ENCODE measurements at regions not wholly inside any gene's neighbourhood (a gene's known extent, or its start where the extent isn't known, plus 50 kb on each side); places are given as distances from the start of the nearest gene placed in this dataset.

DNA sequence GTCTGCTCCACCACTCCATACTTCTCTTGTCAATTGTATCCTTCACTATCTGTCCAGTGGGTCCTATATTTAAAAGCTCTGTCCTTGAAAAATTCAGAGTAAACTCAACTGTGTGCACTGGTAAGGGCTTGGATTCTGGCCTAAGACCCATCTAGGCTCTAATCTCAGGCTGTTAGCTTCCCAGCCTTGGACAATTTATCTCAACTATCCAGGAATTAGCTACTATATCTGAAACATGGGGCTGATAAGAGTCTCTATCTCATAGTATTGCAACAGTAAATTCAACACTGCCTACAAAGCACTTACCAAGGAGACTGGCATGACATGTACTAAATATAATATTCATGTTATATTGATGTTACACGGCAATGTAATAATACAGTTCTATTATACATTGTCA is 303.4 kb downstream of the XPNPEP1 start:
- no peaks in the 10 kb centered on the region for H3K79me2 ChIP-seq (ENCODE audit: low read length)
- intact Hi-C loops (cut with micrococcal nuclease), result no loop called here

GRCh38 chr10:109618748-109619147 is 304.6 kb downstream of the XPNPEP1 start:
- no peaks in the 10 kb centered on the region for H4K20me1 ChIP-seq (ENCODE audit: low read length)
- BruUV-seq (replicated peaks), result no TSS peak
- H3K27me3 ChIP-seq (ENCODE audit: low read length), result no peaks in the 10 kb centered on the region
- no peaks in the 10 kb centered on the region for H3F3A ChIP-seq (ENCODE audit: low read length, unreplicated experiment)
- no peak overlapping the region for H3K9ac ChIP-seq (ENCODE audit: low read length)
- ChIA-PET CTCF (no interaction called here), POLR2A (ENCODE audit: unreplicated experiment) (no interaction called here)
- H3K9me2 ChIP-seq (replicated peaks; ENCODE audit: low read length), result no peaks in the 10 kb centered on the region
- H3K79me2 ChIP-seq (ENCODE audit: low read length), result no peaks in the 10 kb centered on the region
- DNase-seq (no peak), ATAC-seq (no peak)
- no peaks in the 10 kb centered on the region for H3K36me3 ChIP-seq (ENCODE audit: low read depth, low read length)
- H3K4me3 ChIP-seq (ENCODE audit: low read length), result no peak overlapping the region
- no peak overlapping the region for H3K27ac ChIP-seq (ENCODE audit: low read length)
- H3K4me2 ChIP-seq (ENCODE audit: low read length), result no peak overlapping the region
- TF ChIP-seq EZH2 (IDR thresholded peaks at IDR 0.05; ENCODE audit: low read length, unreplicated experiment) (no peak), EZH2phosphoT487 (IDR thresholded peaks at IDR 0.05; ENCODE audit: borderline replicate concordance, low read length) (no peak)
- TF ChIP-seq, protein P1, sequence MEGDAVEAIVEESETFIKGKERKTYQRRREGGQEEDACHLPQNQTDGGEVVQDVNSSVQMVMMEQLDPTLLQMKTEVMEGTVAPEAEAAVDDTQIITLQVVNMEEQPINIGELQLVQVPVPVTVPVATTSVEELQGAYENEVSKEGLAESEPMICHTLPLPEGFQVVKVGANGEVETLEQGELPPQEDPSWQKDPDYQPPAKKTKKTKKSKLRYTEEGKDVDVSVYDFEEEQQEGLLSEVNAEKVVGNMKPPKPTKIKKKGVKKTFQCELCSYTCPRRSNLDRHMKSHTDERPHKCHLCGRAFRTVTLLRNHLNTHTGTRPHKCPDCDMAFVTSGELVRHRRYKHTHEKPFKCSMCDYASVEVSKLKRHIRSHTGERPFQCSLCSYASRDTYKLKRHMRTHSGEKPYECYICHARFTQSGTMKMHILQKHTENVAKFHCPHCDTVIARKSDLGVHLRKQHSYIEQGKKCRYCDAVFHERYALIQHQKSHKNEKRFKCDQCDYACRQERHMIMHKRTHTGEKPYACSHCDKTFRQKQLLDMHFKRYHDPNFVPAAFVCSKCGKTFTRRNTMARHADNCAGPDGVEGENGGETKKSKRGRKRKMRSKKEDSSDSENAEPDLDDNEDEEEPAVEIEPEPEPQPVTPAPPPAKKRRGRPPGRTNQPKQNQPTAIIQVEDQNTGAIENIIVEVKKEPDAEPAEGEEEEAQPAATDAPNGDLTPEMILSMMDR (conservative IDR thresholded peaks at IDR 0.05; ENCODE audit: low read depth, low read length), result no peak
- no peak overlapping the region for H2AFZ ChIP-seq (ENCODE audit: low read length)
- H3K4me1 ChIP-seq (ENCODE audit: insufficient read depth, low read length), result no peaks in the 10 kb centered on the region
- intact Hi-C loops (cut with micrococcal nuclease), result no loop called here
- no peaks in the 10 kb centered on the region for H3K9me3 ChIP-seq (ENCODE audit: low read length)

More for the DNA sequence above, 303.4 kb downstream of the XPNPEP1 start:
- no TSS peak for BruUV-seq (replicated peaks)
- CTCF ChIA-PET, result no interaction called here
- Histone ChIP-seq H3K4me2 (ENCODE audit: low read length) (no peak overlapping the region), H3F3A (ENCODE audit: low read length, unreplicated experiment) (no peaks in the 10 kb centered on the region), H3K9me3 (ENCODE audit: low read length) (no peaks in the 10 kb centered on the region), H3K9ac (ENCODE audit: low read length) (no peak overlapping the region), H3K4me3 (ENCODE audit: low read length) (no peak overlapping the region), H2AFZ (ENCODE audit: low read length) (no peak overlapping the region), H3K27ac (ENCODE audit: low read length) (no peak overlapping the region), H3K36me3 (ENCODE audit: low read depth, low read length) (no peaks in the 10 kb centered on the region), H3K9me2 (replicated peaks; ENCODE audit: low read length) (no peaks in the 10 kb centered on the region), H4K20me1 (ENCODE audit: low read length) (no peaks in the 10 kb centered on the region), H3K27me3 (ENCODE audit: low read length) (no peaks in the 10 kb centered on the region), H3K4me1 (ENCODE audit: insufficient read depth, low read length) (no peaks in the 10 kb centered on the region)
- TF ChIP-seq EZH2phosphoT487 (IDR thresholded peaks at IDR 0.05; ENCODE audit: borderline replicate concordance, low read length) (no peak), EZH2 (IDR thresholded peaks at IDR 0.05; ENCODE audit: low read length, unreplicated experiment) (no peak)
- TF ChIP-seq, protein P1 (conservative IDR thresholded peaks at IDR 0.05; ENCODE audit: low read depth, low read length), result no peak
- DNase-seq (no peak), ATAC-seq (no peak)
- POLR2A ChIA-PET (ENCODE audit: unreplicated experiment), result no interaction called here

- no peaks in the 10 kb centered on the region for H3K4me1 ChIP-seq (ENCODE audit: insufficient read depth, low read length)
- H3K9me2 ChIP-seq (replicated peaks; ENCODE audit: low read length), result no peaks in the 10 kb centered on the region
- DNase-seq (no peak), ATAC-seq (no peak)
- H2AFZ ChIP-seq (ENCODE audit: low read length), result no peak overlapping the region
- ChIA-PET POLR2A (ENCODE audit: unreplicated experiment) (no interaction called here), CTCF (no interaction called here)
- no peak overlapping the region for H3K4me2 ChIP-seq (ENCODE audit: low read length)
- H3K9me3 ChIP-seq (ENCODE audit: low read length), result no peaks in the 10 kb centered on the region
- no peaks in the 10 kb centered on the region for H3K36me3 ChIP-seq (ENCODE audit: low read depth, low read length)
- no peaks in the 10 kb centered on the region for H3K79me2 ChIP-seq (ENCODE audit: low read length)
- no peaks in the 10 kb centered on the region for H3F3A ChIP-seq (ENCODE audit: low read length, unreplicated experiment)
- no peak overlapping the region for H3K27ac ChIP-seq (ENCODE audit: low read length)
- H3K4me3 ChIP-seq (ENCODE audit: low read length), result no peak overlapping the region
- intact Hi-C loops (cut with micrococcal nuclease), result no loop called here
- TF ChIP-seq EZH2phosphoT487 (IDR thresholded peaks at IDR 0.05; ENCODE audit: borderline replicate concordance, low read length) (no peak), EZH2 (IDR thresholded peaks at IDR 0.05; ENCODE audit: low read length, unreplicated experiment) (no peak)
- TF ChIP-seq, protein P1 (conservative IDR thresholded peaks at IDR 0.05; ENCODE audit: low read depth, low read length), result no peak
- H4K20me1 ChIP-seq (ENCODE audit: low read length), result no peaks in the 10 kb centered on the region
- BruUV-seq (replicated peaks), result no TSS peak
- no peak overlapping the region for H3K9ac ChIP-seq (ENCODE audit: low read length)
- H3K27me3 ChIP-seq (ENCODE audit: low read length), result no peaks in the 10 kb centered on the region
These were observed 305.0 kb downstream of the XPNPEP1 start for GRCh38 chr10:109618301-109618700.
